OCI-LY1 (cell line): ENCODE measurements at regions not wholly inside any gene's neighbourhood (a gene's known extent, or its start where the extent isn't known, plus 50 kb on each side); places are given as distances from the start of the nearest gene placed in this dataset.

ENCODE experiments used
- H2AFZ ChIP-seq: fragments of 200-600 bp; sonication (generic), shearing (Covaris generic); 2 replicates; pipeline ENCODE4 v1.6.0; 2014; ENCODE audit warnings: antibody characterized with exemption, mild to moderate bottlenecking, low read length
- H3F3A ChIP-seq: fragments of 200-600 bp; sonication (generic), shearing (Covaris generic); 2 replicates; pipeline ENCODE4 v1.6.0; 2014; ENCODE audit warnings: mild to moderate bottlenecking, antibody characterized with exemption, low read length, moderate library complexity; ENCODE audit not compliant: insufficient read depth
- H3K27ac ChIP-seq: fragments of 200-600 bp; sonication (generic); 2 replicates; pipeline ENCODE4 v1.5.1; 2014; ENCODE audit warnings: low read length, mixed run types, mild to moderate bottlenecking, low read depth; ENCODE audit not compliant: poor library complexity, severe bottlenecking
- H3K27me3 ChIP-seq: fragments of 200-600 bp; sonication (generic); 2 replicates; pipeline ENCODE4 v1.6.0; 2014; ENCODE audit warnings: antibody characterized with exemption, mild to moderate bottlenecking, low read length, moderate library complexity; ENCODE audit not compliant: insufficient read depth
- H3K36me3 ChIP-seq: fragments of 200-600 bp; sonication (generic); 2 replicates; pipeline ENCODE4 v1.6.1; 2014; ENCODE audit warnings: mild to moderate bottlenecking, antibody characterized with exemption, low read length, moderate library complexity, mixed read lengths; ENCODE audit not compliant: insufficient read depth
- H3K4me1 ChIP-seq: fragments of 200-600 bp; sonication (generic); 2 replicates; pipeline ENCODE4 v1.5.1; 2014; ENCODE audit warnings: mild to moderate bottlenecking, low read length, moderate library complexity; ENCODE audit not compliant: insufficient read depth, severe bottlenecking
- H3K4me2 ChIP-seq: fragments of 200-600 bp; sonication (generic), shearing (Covaris generic); 2 replicates; pipeline ENCODE4 v1.6.1; 2014; ENCODE audit warnings: low read length
- H3K4me3 ChIP-seq: fragments of 200-600 bp; sonication (generic); 2 replicates; pipeline ENCODE4 v1.5.1; 2014; ENCODE audit warnings: low read length, low read depth, mild to moderate bottlenecking, mixed read lengths; ENCODE audit not compliant: poor library complexity, severe bottlenecking
- H3K79me2 ChIP-seq: fragments of 200-600 bp; shearing (Covaris generic); 2 replicates; pipeline ENCODE4 v1.6.1; 2016; ENCODE audit warnings: mixed run types, low read length, mixed read lengths; ENCODE audit not compliant: insufficient read depth
- H3K9ac ChIP-seq: fragments of 200-600 bp; sonication (generic), shearing (Covaris generic); 2 replicates; pipeline ENCODE4 v1.6.1; 2014; ENCODE audit warnings: mild to moderate bottlenecking, low read length, mixed read lengths
- H3K9me2 ChIP-seq: fragments of 200-600 bp; sonication (generic), shearing (Covaris generic); 2 replicates; pipeline ENCODE4 v1.6.1; 2014; ENCODE audit warnings: low read depth, mild to moderate bottlenecking, low read length, mixed read lengths
- H3K9me3 ChIP-seq: fragments of 200-600 bp; shearing (Covaris generic); 2 replicates; pipeline ENCODE4 v1.6.1; 2014; ENCODE audit warnings: low read length, mixed read lengths
- H4K20me1 ChIP-seq: fragments of 200-600 bp; sonication (generic), shearing (Covaris generic); 2 replicates; pipeline ENCODE4 v1.6.0; 2016; ENCODE audit warnings: mild to moderate bottlenecking, low read length; ENCODE audit not compliant: insufficient read depth
- EZH2 ChIP-seq: fragments of 200-600 bp; sonication (generic), shearing (Covaris generic); IDR thresholded peaks from 2 replicates; pipeline ENCODE4 v1.8.0; 2017; ENCODE audit warnings: borderline replicate concordance, mixed run types, mild to moderate bottlenecking, antibody characterized with exemption, low read length, moderate library complexity, mixed read lengths
- TF ChIP-seq, protein P1 (sequence below): fragments of 200-600 bp; sonication (generic), shearing (Covaris generic); IDR thresholded peaks from 2 replicates; pipeline ENCODE4 v1.5.1; 2017; ENCODE audit warnings: mild to moderate bottlenecking, antibody characterized with exemption, low read length, moderate library complexity, mixed read lengths

DNA sequence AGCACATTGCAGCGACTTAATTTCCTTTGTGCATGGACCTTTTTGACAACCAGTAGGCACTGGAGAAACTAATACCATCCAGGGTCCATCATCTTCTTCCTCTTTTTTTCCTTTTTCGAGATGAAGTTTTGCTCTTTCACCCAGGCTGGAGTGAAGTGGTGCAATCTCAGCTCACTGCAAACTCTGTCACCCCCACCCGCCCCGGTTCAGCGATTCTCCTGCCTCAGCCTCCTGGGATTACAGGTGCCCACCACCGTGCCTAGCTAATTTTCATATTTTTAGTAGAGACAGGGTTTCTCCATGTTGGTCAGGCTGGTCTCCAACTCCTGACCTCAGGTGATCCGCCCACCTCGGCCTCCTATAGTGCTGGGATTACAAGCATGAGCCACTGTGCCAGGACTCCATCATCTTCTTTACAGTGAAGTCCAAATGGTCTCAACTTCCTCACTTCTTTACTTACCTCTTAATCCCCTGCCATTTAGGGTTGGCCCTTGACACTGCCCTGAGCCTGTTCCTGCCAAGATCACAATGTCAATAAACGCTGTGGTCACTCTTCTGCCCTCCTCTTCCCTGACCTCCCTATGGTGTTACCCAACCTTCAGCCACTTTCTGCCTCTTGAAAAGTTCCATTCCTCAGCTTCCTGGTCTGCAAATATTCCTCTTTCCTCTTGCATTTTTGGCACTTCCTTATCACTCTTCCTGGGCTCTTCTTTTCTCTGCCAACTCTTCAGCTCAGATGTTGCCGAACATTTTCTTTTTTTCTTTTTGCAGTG lies 119.8 kb upstream of the SLC34A2 start:
- no peak overlapping the region for H3K4me2 ChIP-seq
- no peaks in the 10 kb centered on the region for H3K9me2 ChIP-seq
- no peak overlapping the region for H3K4me3 ChIP-seq
- no peaks in the 10 kb centered on the region for H3F3A ChIP-seq
- no peaks in the 10 kb centered on the region for H3K9me3 ChIP-seq
- no peaks in the 10 kb centered on the region for H4K20me1 ChIP-seq
- no peaks in the 10 kb centered on the region for H3K4me1 ChIP-seq
- H2AFZ ChIP-seq, result no peak overlapping the region
- TF ChIP-seq EZH2, result no peak
- TF ChIP-seq, protein P1, sequence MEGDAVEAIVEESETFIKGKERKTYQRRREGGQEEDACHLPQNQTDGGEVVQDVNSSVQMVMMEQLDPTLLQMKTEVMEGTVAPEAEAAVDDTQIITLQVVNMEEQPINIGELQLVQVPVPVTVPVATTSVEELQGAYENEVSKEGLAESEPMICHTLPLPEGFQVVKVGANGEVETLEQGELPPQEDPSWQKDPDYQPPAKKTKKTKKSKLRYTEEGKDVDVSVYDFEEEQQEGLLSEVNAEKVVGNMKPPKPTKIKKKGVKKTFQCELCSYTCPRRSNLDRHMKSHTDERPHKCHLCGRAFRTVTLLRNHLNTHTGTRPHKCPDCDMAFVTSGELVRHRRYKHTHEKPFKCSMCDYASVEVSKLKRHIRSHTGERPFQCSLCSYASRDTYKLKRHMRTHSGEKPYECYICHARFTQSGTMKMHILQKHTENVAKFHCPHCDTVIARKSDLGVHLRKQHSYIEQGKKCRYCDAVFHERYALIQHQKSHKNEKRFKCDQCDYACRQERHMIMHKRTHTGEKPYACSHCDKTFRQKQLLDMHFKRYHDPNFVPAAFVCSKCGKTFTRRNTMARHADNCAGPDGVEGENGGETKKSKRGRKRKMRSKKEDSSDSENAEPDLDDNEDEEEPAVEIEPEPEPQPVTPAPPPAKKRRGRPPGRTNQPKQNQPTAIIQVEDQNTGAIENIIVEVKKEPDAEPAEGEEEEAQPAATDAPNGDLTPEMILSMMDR, result no peak
- H3K36me3 ChIP-seq, result no peaks in the 10 kb centered on the region
- H3K79me2 ChIP-seq, result no peaks in the 10 kb centered on the region
- no peak overlapping the region for H3K27ac ChIP-seq
- no peak overlapping the region for H3K9ac ChIP-seq
- H3K27me3 ChIP-seq, result no peaks in the 10 kb centered on the region

DNA sequence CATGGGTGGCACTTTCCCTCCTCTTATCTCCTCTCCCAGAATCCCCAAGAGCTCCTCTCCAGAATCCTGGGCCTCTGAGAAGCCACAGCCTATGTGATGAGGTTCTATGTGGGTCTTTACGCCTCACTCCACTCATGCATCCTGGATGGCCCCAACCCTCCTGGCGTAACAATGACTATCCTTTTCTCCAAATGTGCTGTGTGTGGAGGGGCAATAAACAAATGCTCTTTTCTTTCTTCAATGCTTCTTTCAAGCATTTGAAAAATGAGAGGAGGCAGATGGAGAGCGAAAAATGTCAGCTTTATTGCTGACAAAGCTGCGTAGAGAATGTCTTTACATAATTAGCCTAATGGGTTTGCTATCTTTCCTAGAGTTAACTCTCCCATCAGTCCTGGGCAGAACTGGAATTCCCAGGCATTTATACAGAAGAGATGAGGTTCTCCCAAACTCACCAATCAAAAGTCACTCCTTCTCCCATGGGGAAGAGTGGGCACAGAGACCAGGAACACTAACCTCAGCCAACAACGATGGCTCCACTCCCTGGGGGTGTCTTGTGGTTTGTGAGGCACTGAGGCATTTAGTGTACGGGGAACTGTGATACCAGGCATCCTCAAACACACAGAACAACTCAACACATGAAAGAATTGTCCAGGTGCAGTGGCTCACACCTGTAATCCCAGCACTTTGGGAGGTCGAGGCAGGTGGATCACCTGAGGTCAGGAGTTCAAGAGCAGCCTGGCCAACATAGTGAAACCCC lies 118.9 kb upstream of the SLC34A2 start:
- H3K4me3 ChIP-seq, result no peak overlapping the region
- no peaks in the 10 kb centered on the region for H4K20me1 ChIP-seq
- H3K4me1 ChIP-seq, result no peaks in the 10 kb centered on the region
- TF ChIP-seq, protein P1, result no peak
- TF ChIP-seq EZH2, result no peak
- H3K27me3 ChIP-seq, result no peaks in the 10 kb centered on the region
- H2AFZ ChIP-seq, result no peak overlapping the region
- no peaks in the 10 kb centered on the region for H3K36me3 ChIP-seq
- H3K9ac ChIP-seq, result no peak overlapping the region
- no peak overlapping the region for H3K4me2 ChIP-seq
- no peaks in the 10 kb centered on the region for H3K79me2 ChIP-seq
- no peaks in the 10 kb centered on the region for H3K9me3 ChIP-seq
- no peak overlapping the region for H3K27ac ChIP-seq
- H3F3A ChIP-seq, result no peaks in the 10 kb centered on the region
- H3K9me2 ChIP-seq, result no peaks in the 10 kb centered on the region

DNA sequence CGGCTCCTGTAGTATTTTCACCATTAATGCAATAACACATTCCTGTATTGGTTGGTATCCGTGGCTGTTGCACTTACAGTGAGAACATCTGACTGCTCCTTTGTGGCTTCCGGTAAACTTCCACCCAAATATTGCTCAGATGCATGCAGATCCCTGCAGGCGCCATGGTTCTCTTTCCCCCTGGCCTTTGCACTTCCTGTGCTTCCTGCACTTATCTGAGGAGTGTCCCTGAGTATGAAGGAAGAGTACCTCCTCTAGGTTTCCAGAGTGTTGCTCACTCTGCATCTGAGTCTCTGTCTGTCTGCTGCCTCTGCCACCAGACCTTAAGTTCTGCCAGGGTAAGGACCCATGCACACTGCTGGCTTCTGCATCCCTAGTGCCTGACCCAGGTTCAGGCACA lies 117.2 kb upstream of the SLC34A2 start:
- H2AFZ ChIP-seq, result no peak overlapping the region
- no peak overlapping the region for H3K4me3 ChIP-seq
- no peaks in the 10 kb centered on the region for H3K79me2 ChIP-seq
- H3K36me3 ChIP-seq, result no peaks in the 10 kb centered on the region
- no peaks in the 10 kb centered on the region for H3K9me3 ChIP-seq
- no peaks in the 10 kb centered on the region for H3K4me1 ChIP-seq
- no peak overlapping the region for H3K9ac ChIP-seq
- no peak for TF ChIP-seq EZH2
- TF ChIP-seq, protein P1, result no peak
- H3K27me3 ChIP-seq, result no peaks in the 10 kb centered on the region
- no peaks in the 10 kb centered on the region for H4K20me1 ChIP-seq
- no peak overlapping the region for H3K4me2 ChIP-seq
- H3F3A ChIP-seq, result no peaks in the 10 kb centered on the region
- no peak overlapping the region for H3K27ac ChIP-seq
- no peaks in the 10 kb centered on the region for H3K9me2 ChIP-seq
